ENCODE measurements at regions not wholly inside any gene's neighbourhood (a gene's known extent, or its start where the extent isn't known, plus 50 kb on each side); places are given as distances from the start of the nearest gene placed in this dataset.

- CTCF ChIA-PET, result no interaction called here
- no peak for DNase-seq
- no peak for TF ChIP-seq CTCF (IDR thresholded peaks at IDR 0.05; ENCODE audit: unreplicated experiment)
- Mint-ChIP-seq H3K27me3 (ENCODE audit: unreplicated experiment) (no peaks in the 10 kb centered on the region), H3K27ac (ENCODE audit: unreplicated experiment) (no peak overlapping the region), H3K36me3 (ENCODE audit: insufficient read depth, unreplicated experiment) (no peaks in the 10 kb centered on the region), H3K4me3 (ENCODE audit: low read depth, unreplicated experiment) (no peak overlapping the region), H3K4me1 (ENCODE audit: low read depth, unreplicated experiment) (no peaks in the 10 kb centered on the region), H3K9me3 (ENCODE audit: low read depth, unreplicated experiment) (no peaks in the 10 kb centered on the region)
- BruUV-seq (replicated peaks), result no TSS peak
- intact Hi-C loops (cut with micrococcal nuclease; ENCODE audit: unreplicated experiment), result no loop called here
Measured at GRCh38 chr13:110036060-110036459, 249.7 kb upstream of the IRS2 start.

- Mint-ChIP-seq H3K9me3 (ENCODE audit: low read depth, unreplicated experiment) (no peaks in the 10 kb centered on the region), H3K36me3 (ENCODE audit: insufficient read depth, unreplicated experiment) (no peaks in the 10 kb centered on the region), H3K4me1 (ENCODE audit: low read depth, unreplicated experiment) (no peaks in the 10 kb centered on the region), H3K27ac (ENCODE audit: unreplicated experiment) (no peak overlapping the region), H3K4me3 (ENCODE audit: low read depth, unreplicated experiment) (no peak overlapping the region), H3K27me3 (ENCODE audit: unreplicated experiment) (no peaks in the 10 kb centered on the region)
- DNase-seq, result no peak
- BruUV-seq (replicated peaks), result no TSS peak
- no peak for TF ChIP-seq CTCF (IDR thresholded peaks at IDR 0.05; ENCODE audit: unreplicated experiment)
- intact Hi-C loops (cut with micrococcal nuclease; ENCODE audit: unreplicated experiment), result no loop called here
- CTCF ChIA-PET, result no interaction called here
Measured at GRCh38 chr13:110034031-110034549, 247.7 kb upstream of the IRS2 start.

- CTCF ChIA-PET, result interaction anchor here (0.6 kb wide), 1 partner anchor 367 kb away, joined by 3 read pairs; no protein-coding TSS in a partner anchor
- no peak overlapping the region for H3K27ac Mint-ChIP-seq (ENCODE audit: unreplicated experiment)
Measured at GRCh38 chr13:110032969-110033368, 246.6 kb upstream of the IRS2 start.

GRCh38 chr13:110030394-110030928 is 244.1 kb upstream of the IRS2 start:
- DNase-seq, result no peak
- H3K4me3 Mint-ChIP-seq (ENCODE audit: low read depth, unreplicated experiment), result no peak overlapping the region

More at GRCh38 chr13:110032969-110033368, 246.6 kb upstream of the IRS2 start:
- Mint-ChIP-seq H3K9me3 (ENCODE audit: low read depth, unreplicated experiment) (no peaks in the 10 kb centered on the region), H3K36me3 (ENCODE audit: insufficient read depth, unreplicated experiment) (no peaks in the 10 kb centered on the region), H3K4me1 (ENCODE audit: low read depth, unreplicated experiment) (no peaks in the 10 kb centered on the region), H3K27me3 (ENCODE audit: unreplicated experiment) (no peaks in the 10 kb centered on the region), H3K4me3 (ENCODE audit: low read depth, unreplicated experiment) (no peak overlapping the region)
- no peak for DNase-seq
- intact Hi-C loops (cut with micrococcal nuclease; ENCODE audit: unreplicated experiment), result no loop called here
- no peak for TF ChIP-seq CTCF (IDR thresholded peaks at IDR 0.05; ENCODE audit: unreplicated experiment)
- BruUV-seq (replicated peaks), result no TSS peak

More at GRCh38 chr13:110030394-110030928, 244.1 kb upstream of the IRS2 start:
- CTCF ChIA-PET, result no interaction called here
- H3K27me3 Mint-ChIP-seq (ENCODE audit: unreplicated experiment), result no peaks in the 10 kb centered on the region
- TF ChIP-seq CTCF (IDR thresholded peaks at IDR 0.05; ENCODE audit: unreplicated experiment), result no peak
- no peaks in the 10 kb centered on the region for H3K4me1 Mint-ChIP-seq (ENCODE audit: low read depth, unreplicated experiment)
- BruUV-seq (replicated peaks), result no TSS peak
- intact Hi-C loops (cut with micrococcal nuclease; ENCODE audit: unreplicated experiment), result no loop called here
- no peak overlapping the region for H3K27ac Mint-ChIP-seq (ENCODE audit: unreplicated experiment)
- no peaks in the 10 kb centered on the region for H3K9me3 Mint-ChIP-seq (ENCODE audit: low read depth, unreplicated experiment)
- no peaks in the 10 kb centered on the region for H3K36me3 Mint-ChIP-seq (ENCODE audit: insufficient read depth, unreplicated experiment)

Measured in Calu3 (cell line).